GM03348 (cell line): ENCODE measurements at regions not wholly inside any gene's neighbourhood (a gene's known extent, or its start where the extent isn't known, plus 50 kb on each side); places are given as distances from the start of the nearest gene placed in this dataset.
"Not testable (repeated sequence)": the region's sequence is repeated elsewhere in the genome, so short reads cannot be mapped to it uniquely, and the experiment has no call there.

Experiments
- DNase-seq: peaks from one replicate; pipeline ENCODE4 v3.0.0; 2012; ENCODE audit warnings: low spot score

- DNase-seq, result not testable (repeated sequence)
These were observed 301.2 kb downstream of the CCDC74A start for GRCh38 chr2:131828633-131829455.

- DNase-seq, result not testable (repeated sequence)
These were observed 302.0 kb downstream of the CCDC74A start for GRCh38 chr2:131829456-131830241.

GRCh38 chr2:131830242-131830945 is 302.7 kb downstream of the CCDC74A start:
- not testable (repeated sequence) for DNase-seq

GRCh38 chr2:131830946-131831310 is 303.2 kb downstream of the CCDC74A start:
- not testable (repeated sequence) for DNase-seq

- not testable (repeated sequence) for DNase-seq
These were observed 303.9 kb downstream of the CCDC74A start for GRCh38 chr2:131831450-131832208.

GRCh38 chr2:131832209-131832780 is 304.6 kb downstream of the CCDC74A start:
- DNase-seq, result not testable (repeated sequence)

GRCh38 chr2:131832917-131833316 is 305.2 kb downstream of the CCDC74A start:
- not testable (repeated sequence) for DNase-seq

GRCh38 chr2:131833367-131834202 is 305.9 kb downstream of the CCDC74A start:
- DNase-seq, result not testable (repeated sequence)

GRCh38 chr2:131834203-131835020 is 306.7 kb downstream of the CCDC74A start:
- DNase-seq, result not testable (repeated sequence)

- not testable (repeated sequence) for DNase-seq
These were observed 307.3 kb downstream of the CCDC74A start for GRCh38 chr2:131835022-131835421.

- no peak for DNase-seq
These were observed 308.0 kb downstream of the CCDC74A start for GRCh38 chr2:131835621-131836091.

GRCh38 chr2:131836116-131836515 is 308.4 kb downstream of the CCDC74A start:
- not testable (repeated sequence) for DNase-seq

- not testable (repeated sequence) for DNase-seq
These were observed 316.4 kb downstream of the CCDC74A start for GRCh38 chr2:131844044-131844443.

GRCh38 chr2:131856202-131856601 is 305.6 kb downstream of the ANKRD30BL start:
- DNase-seq, result not testable (repeated sequence)

GRCh38 chr2:131858197-131858596 is 303.6 kb downstream of the ANKRD30BL start:
- not testable (repeated sequence) for DNase-seq
